ENCODE measurements at regions not wholly inside any gene's neighbourhood (a gene's known extent, or its start where the extent isn't known, plus 50 kb on each side); places are given as distances from the start of the nearest gene placed in this dataset.

DNA sequence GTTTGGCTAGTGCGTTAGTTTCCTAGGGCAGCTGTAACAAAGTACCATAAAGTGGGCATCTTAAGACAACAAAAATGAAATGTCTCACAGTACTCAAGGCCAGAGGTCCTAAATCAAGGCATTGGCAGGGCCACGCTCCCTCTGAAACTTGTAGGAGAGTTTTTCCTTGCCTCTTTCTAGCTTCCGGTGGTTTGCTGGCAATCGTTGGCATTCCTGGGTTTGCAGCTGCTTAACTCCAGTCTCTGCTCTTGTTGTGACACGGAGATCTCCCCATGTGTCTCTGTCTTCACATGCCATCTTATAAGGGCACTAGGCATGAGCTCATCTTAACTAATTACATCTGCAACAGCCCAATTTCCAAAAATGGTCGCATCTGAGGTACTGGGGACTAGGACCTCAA, 362.0 kb upstream of the BOD1L1 start:
- TF ChIP-seq, protein P1, sequence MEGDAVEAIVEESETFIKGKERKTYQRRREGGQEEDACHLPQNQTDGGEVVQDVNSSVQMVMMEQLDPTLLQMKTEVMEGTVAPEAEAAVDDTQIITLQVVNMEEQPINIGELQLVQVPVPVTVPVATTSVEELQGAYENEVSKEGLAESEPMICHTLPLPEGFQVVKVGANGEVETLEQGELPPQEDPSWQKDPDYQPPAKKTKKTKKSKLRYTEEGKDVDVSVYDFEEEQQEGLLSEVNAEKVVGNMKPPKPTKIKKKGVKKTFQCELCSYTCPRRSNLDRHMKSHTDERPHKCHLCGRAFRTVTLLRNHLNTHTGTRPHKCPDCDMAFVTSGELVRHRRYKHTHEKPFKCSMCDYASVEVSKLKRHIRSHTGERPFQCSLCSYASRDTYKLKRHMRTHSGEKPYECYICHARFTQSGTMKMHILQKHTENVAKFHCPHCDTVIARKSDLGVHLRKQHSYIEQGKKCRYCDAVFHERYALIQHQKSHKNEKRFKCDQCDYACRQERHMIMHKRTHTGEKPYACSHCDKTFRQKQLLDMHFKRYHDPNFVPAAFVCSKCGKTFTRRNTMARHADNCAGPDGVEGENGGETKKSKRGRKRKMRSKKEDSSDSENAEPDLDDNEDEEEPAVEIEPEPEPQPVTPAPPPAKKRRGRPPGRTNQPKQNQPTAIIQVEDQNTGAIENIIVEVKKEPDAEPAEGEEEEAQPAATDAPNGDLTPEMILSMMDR (IDR thresholded peaks at IDR 0.05): no peak
- TF ChIP-seq POLR2AphosphoS5 (IDR thresholded peaks at IDR 0.05): no peak
- no peak for TF ChIP-seq POLR2A (IDR thresholded peaks at IDR 0.05)
